ENCODE measurements at regions not wholly inside any gene's neighbourhood (a gene's known extent, or its start where the extent isn't known, plus 50 kb on each side); places are given as distances from the start of the nearest gene placed in this dataset.

- TF ChIP-seq POLR2A (IDR thresholded peaks at IDR 0.05; ENCODE audit: low read depth, low read length) (no peak), RELA (IDR thresholded peaks at IDR 0.05; ENCODE audit: borderline replicate concordance, partially characterized antibody) (no peak)
These were observed 83.9 kb downstream of the TMEM174 start for GRCh38 chr5:73256862-73257261.
